ENCODE measurements at regions not wholly inside any gene's neighbourhood (a gene's known extent, or its start where the extent isn't known, plus 50 kb on each side); places are given as distances from the start of the nearest gene placed in this dataset.

DNA sequence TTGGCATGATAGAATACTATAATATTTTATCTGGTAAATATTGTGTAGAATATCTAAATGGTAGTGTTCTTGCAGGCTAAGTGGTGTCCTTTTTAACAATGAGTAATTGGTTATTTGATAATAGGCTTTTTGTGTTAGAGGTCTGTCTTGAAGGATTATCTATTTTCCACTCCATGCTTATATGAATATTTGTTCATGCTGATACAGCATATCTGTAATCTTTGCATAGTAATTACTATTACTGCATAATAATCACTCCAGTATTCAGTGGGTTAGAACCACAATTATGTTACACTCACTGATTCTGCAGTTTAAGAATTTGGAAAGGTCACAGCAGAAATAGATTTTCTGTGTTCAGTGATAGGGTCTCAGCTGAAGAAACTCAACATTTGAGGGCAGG is 1229.9 kb downstream of the MAT2B start:
- POLR2A ChIA-PET = no interaction called here
- H3K27ac Mint-ChIP-seq = no peak overlapping the region
- DNase-seq (no peak), ATAC-seq (ENCODE audit: low read depth) (no peak)
- H3K4me3 Mint-ChIP-seq = no peak overlapping the region
- no peaks in the 10 kb centered on the region for H3K4me1 Mint-ChIP-seq
- no peaks in the 10 kb centered on the region for H3K36me3 Mint-ChIP-seq
- H3K27me3 Mint-ChIP-seq = no peaks in the 10 kb centered on the region
- H3K9me3 Mint-ChIP-seq = no peaks in the 10 kb centered on the region

DNA sequence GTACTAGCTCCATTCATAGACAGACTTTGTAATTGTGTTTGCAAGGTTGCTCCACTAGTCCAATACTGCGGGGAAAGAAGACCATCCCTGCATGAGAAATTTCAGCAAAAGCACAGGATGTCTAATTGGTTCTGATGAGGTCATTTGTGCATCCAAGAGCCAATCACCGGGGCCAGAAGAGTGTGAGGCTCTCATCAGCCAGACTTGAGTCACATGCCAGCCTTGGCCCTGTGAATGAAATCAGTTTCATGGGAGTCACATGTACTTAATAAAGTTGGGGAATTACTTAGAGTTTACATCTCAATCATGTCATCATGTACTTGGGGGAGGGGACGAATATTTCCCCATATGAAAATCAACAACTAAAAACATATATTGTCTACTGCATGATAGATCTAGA is 1236.0 kb downstream of the MAT2B start:
- H3K27me3 Mint-ChIP-seq = no peaks in the 10 kb centered on the region
- no peak overlapping the region for H3K4me3 Mint-ChIP-seq
- H3K9me3 Mint-ChIP-seq = no peaks in the 10 kb centered on the region
- POLR2A ChIA-PET = no interaction called here
- peaks cover 2% of the 10 kb centered on the region for H3K4me1 Mint-ChIP-seq
- H3K36me3 Mint-ChIP-seq = no peaks in the 10 kb centered on the region
- no peak for DNase-seq
- no peak overlapping the region for H3K27ac Mint-ChIP-seq
- ATAC-seq (ENCODE audit: low read depth) = no peak

DNA sequence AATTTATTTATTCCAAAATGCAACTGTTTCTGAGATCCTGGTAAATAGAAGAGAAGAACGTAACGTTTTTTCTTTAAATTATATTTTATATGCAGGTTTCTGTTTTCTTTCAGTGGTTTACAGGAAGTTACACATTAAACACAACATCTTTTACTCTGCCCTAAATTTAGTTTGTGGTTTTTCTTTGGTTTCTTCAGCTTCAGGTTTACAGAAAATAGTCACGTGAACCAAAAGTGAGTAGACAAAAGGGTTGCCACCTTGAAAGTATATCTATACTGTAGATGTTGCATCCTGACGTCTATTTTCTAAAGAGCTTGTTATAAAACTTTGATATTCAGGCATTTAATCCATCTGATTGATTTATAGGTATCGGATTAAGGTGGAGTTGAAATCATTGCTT is 1236.6 kb downstream of the MAT2B start:
- ATAC-seq (ENCODE audit: low read depth) (no peak), DNase-seq (no peak)
- Mint-ChIP-seq H3K27me3 (no peaks in the 10 kb centered on the region), H3K4me3 (no peak overlapping the region), H3K9me3 (no peaks in the 10 kb centered on the region), H3K4me1 (peaks cover 2% of the 10 kb centered on the region), H3K36me3 (no peaks in the 10 kb centered on the region), H3K27ac (no peak overlapping the region)
- POLR2A ChIA-PET = no interaction called here

DNA sequence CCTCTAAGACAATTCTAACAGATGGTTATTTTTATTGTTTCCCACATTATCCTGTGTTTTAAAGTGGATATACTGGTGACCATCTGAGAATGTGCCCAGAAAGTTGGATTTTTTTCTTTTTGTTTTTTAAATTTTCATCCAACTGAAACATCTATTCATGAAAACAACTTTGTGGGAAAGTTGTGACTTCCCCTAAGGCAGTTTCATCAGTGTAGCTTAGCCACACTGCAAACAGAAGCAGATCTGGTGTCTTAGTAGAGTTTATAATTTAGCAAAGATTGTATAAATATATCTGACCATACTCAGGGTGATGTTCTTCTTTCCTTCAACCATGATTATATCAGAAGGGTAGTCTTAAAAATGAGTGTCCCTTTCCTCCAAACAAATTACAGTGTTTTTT is 1241.3 kb downstream of the MAT2B start:
- no peak for DNase-seq
- no peaks in the 10 kb centered on the region for H3K9me3 Mint-ChIP-seq
- no peak overlapping the region for H3K4me3 Mint-ChIP-seq
- no peaks in the 10 kb centered on the region for H3K27me3 Mint-ChIP-seq
- H3K36me3 Mint-ChIP-seq = no peaks in the 10 kb centered on the region
- ATAC-seq (ENCODE audit: low read depth) = no peak
- POLR2A ChIA-PET = no interaction called here
- H3K4me1 Mint-ChIP-seq = peaks cover 2% of the 10 kb centered on the region
- H3K27ac Mint-ChIP-seq = no peak overlapping the region

DNA sequence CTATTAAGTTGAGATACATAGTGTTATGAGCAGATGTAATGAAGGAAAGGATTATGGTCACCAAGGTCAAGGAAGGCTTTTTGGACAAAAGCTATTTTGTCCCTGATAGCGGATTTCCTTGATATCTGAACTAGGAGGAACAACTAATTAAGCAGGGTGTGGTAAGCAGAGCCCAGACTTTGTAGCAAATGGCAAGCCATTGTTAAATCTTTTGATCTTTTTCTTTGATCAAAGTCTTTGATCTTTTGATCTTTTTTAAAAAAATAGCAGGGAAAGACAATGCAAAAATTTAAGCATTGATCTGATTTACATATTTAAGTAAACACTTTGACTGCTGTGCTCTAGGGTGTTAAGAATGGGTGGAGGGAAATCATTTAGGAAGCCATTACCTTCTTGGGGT is 1242.0 kb downstream of the MAT2B start:
- ATAC-seq (ENCODE audit: low read depth) (no peak), DNase-seq (no peak)
- no peaks in the 10 kb centered on the region for H3K27me3 Mint-ChIP-seq
- no peak overlapping the region for H3K27ac Mint-ChIP-seq
- H3K36me3 Mint-ChIP-seq = no peaks in the 10 kb centered on the region
- H3K9me3 Mint-ChIP-seq = no peaks in the 10 kb centered on the region
- POLR2A ChIA-PET = no interaction called here
- H3K4me3 Mint-ChIP-seq = no peak overlapping the region
- H3K4me1 Mint-ChIP-seq = no peaks in the 10 kb centered on the region

DNA sequence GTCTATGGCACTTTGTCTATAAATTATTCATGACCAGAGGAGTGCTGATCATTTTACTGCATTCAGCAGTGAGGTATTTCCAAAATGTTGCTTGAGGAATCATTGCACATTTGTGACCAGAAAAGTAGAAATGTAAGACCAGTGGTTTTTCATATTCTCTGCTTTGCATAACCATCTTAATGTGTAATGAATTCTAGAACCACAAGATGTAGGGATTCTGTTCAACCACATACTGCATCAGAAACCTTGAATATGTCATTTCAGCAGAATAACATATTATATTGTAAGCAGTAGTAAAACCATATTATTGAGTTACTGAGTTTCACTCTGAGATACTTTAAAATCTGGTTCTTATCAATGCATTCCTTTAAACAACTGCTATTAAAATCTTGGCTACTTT is 1243.4 kb downstream of the MAT2B start:
- Mint-ChIP-seq H3K36me3 (no peaks in the 10 kb centered on the region), H3K4me1 (no peaks in the 10 kb centered on the region), H3K9me3 (no peaks in the 10 kb centered on the region), H3K27me3 (no peaks in the 10 kb centered on the region), H3K4me3 (no peak overlapping the region), H3K27ac (no peak overlapping the region)
- DNase-seq = no peak
- POLR2A ChIA-PET = no interaction called here
- no peak for ATAC-seq (ENCODE audit: low read depth)

DNA sequence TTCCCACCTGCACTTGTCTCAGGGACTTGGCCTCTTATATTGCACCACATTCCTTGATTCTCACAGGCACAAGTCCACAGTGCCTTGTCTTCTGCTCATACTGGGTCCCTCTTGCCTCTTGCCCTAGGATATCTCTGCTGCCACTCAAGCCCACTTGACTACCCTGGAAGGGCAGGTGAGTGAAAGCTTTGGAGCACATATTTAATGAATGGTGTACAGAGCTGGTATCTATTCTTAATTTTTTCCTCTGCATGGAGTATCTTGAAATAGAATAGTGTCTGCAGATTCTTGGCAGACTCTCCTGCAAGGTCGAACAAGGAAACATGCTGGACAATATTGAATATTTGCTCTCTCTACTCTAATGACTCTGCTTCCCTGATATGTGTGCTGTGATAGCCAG is 1248.0 kb downstream of the MAT2B start:
- no peak overlapping the region for H3K4me3 Mint-ChIP-seq
- no peak for DNase-seq
- H3K27me3 Mint-ChIP-seq = no peaks in the 10 kb centered on the region
- POLR2A ChIA-PET = no interaction called here
- H3K36me3 Mint-ChIP-seq = no peaks in the 10 kb centered on the region
- no peak for ATAC-seq (ENCODE audit: low read depth)
- no peaks in the 10 kb centered on the region for H3K9me3 Mint-ChIP-seq
- no peak overlapping the region for H3K27ac Mint-ChIP-seq
- no peaks in the 10 kb centered on the region for H3K4me1 Mint-ChIP-seq

DNA sequence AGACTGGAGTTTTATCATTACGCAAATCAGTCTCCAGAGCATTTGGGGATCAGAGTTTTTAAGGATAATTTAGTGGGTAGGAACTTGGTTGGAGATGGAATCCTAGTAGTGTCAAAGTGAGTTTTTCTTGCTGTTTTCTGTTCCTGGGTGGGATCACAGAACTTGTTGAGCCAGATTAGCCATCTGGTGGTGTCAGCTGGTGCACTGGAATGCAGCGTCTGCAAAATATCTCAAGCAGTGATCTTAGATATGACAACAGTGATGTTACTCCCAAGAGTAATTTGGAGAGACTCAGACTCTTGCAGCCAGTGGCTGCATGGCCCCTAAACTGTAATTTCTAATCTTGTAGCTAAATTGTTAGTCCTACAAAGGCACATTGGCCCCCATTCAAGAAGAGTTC is 1257.8 kb downstream of the MAT2B start:
- DNase-seq = no peak
- H3K4me1 Mint-ChIP-seq = no peaks in the 10 kb centered on the region
- no peak for ATAC-seq (ENCODE audit: low read depth)
- H3K9me3 Mint-ChIP-seq = peaks cover 6% of the 10 kb centered on the region
- H3K36me3 Mint-ChIP-seq = no peaks in the 10 kb centered on the region
- H3K27me3 Mint-ChIP-seq = no peaks in the 10 kb centered on the region
- POLR2A ChIA-PET = no interaction called here
- H3K4me3 Mint-ChIP-seq = no peak overlapping the region
- no peak overlapping the region for H3K27ac Mint-ChIP-seq

DNA sequence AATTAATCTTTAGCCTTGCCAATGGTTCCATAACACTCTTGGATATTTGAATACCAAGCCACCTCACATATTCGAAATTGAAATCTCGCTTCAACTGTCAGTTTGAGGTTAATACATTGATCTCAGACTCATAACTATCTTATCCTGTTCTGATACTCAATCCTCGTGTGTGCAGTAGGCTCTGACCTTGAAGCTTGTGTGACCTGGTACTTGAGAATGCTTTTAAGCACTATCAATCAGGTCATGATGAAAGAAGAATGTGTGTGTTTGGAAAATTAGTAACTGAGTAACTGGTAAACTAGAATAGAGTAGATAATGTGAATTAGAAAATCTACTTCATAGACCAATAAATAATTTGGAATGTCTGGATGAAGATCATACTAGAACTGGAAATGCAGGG is 1266.7 kb downstream of the MAT2B start:
- Mint-ChIP-seq H3K4me3 (no peak overlapping the region), H3K36me3 (no peaks in the 10 kb centered on the region), H3K4me1 (no peaks in the 10 kb centered on the region), H3K27me3 (no peaks in the 10 kb centered on the region), H3K9me3 (peaks cover 9% of the 10 kb centered on the region), H3K27ac (no peak overlapping the region)
- DNase-seq (no peak), ATAC-seq (ENCODE audit: low read depth) (no peak)
- POLR2A ChIA-PET = no interaction called here

DNA sequence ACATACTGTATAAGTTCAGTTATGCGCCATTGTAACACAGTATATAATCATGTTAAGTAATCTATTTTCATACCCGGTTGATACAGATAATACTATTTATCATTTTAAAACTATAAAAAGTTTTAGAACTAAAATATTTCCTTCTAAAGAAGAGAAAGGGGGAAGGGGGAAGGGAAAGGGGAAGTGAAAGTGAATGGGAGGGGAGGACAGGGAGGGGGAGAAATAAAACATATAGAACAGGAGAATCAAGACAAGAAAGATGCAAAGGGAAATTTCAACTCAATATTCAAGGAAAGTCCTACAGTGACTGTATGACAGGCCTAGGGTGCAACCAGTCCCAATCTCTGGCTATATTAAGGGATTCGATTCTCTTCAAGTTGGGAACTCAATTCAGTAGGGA is 1278.8 kb downstream of the MAT2B start:
- no peak overlapping the region for H3K27ac Mint-ChIP-seq
- H3K36me3 Mint-ChIP-seq = no peaks in the 10 kb centered on the region
- H3K9me3 Mint-ChIP-seq = no peaks in the 10 kb centered on the region
- no peaks in the 10 kb centered on the region for H3K27me3 Mint-ChIP-seq
- POLR2A ChIA-PET = no interaction called here
- H3K4me1 Mint-ChIP-seq = no peaks in the 10 kb centered on the region
- DNase-seq = no peak
- ATAC-seq (ENCODE audit: low read depth) = no peak
- H3K4me3 Mint-ChIP-seq = no peak overlapping the region

DNA sequence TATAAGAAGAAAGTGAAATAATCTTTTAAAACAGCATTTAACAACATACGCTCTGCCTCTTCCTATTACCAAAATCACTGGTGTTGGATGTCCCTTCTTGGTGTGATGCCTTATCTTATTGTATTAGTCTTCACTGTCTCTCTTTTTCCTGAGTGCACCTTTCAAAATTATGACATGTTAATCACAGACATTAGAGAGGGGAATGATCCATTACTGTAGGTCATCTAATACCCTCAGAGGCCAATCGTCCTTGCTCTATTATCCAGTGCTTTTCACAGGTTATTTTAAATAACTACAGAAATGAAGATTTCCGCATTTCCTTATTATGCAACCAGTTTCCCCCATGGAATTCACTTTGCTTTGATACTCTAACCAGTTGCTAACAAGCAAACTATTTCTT is 1292.7 kb downstream of the MAT2B start:
- ATAC-seq (ENCODE audit: low read depth) (no peak), DNase-seq (no peak)
- POLR2A ChIA-PET = no interaction called here
- Mint-ChIP-seq H3K36me3 (no peaks in the 10 kb centered on the region), H3K27ac (no peak overlapping the region), H3K9me3 (no peaks in the 10 kb centered on the region), H3K4me3 (no peak overlapping the region), H3K27me3 (no peaks in the 10 kb centered on the region), H3K4me1 (no peaks in the 10 kb centered on the region)

DNA sequence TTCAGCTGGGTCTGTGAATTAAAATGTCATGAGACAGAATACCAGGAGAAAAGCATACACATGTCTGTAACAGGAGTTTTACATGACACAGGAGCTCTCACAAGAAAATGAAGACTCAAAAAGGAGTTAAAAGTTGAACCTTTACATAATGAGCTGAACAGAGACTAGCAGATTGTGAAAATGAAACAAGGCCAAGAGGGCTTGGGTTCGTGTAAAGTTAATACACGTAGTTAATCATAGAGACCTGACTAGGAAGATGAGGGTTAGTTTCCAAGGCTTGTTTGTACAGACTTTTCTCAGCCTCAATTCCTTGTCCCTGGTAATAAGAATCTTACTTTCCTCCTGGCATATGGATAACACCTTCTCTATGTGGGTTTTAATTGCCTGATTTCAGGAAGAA is 1294.0 kb downstream of the MAT2B start:
- Mint-ChIP-seq H3K27ac (no peak overlapping the region), H3K4me1 (no peaks in the 10 kb centered on the region), H3K27me3 (no peaks in the 10 kb centered on the region), H3K4me3 (no peak overlapping the region), H3K9me3 (no peaks in the 10 kb centered on the region), H3K36me3 (no peaks in the 10 kb centered on the region)
- no peak for ATAC-seq (ENCODE audit: low read depth)
- POLR2A ChIA-PET = no interaction called here
- no peak for DNase-seq

DNA sequence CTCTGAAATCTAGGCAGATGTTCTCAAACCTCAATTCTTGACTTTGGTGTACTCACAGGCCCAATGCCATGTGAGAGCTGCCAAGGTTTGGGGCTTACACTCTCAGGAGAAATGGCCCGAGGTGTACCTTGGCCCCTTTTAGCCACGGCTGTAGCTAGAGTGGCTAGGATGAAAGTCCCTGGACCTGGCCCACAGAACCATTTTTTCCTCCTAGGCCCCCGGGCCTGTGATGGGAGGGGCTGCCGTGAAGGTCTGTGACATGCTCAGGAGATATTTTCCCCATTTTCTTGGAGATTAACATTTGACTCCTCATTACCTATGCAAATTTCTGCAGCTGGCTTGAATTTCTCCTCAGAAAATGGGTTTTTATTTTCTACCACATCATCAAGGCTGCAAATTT is 1296.5 kb downstream of the MAT2B start:
- H3K27me3 Mint-ChIP-seq = no peaks in the 10 kb centered on the region
- H3K4me1 Mint-ChIP-seq = no peaks in the 10 kb centered on the region
- ATAC-seq (ENCODE audit: low read depth) (no peak), DNase-seq (no peak)
- H3K4me3 Mint-ChIP-seq = no peak overlapping the region
- no peaks in the 10 kb centered on the region for H3K9me3 Mint-ChIP-seq
- no peak overlapping the region for H3K27ac Mint-ChIP-seq
- no peaks in the 10 kb centered on the region for H3K36me3 Mint-ChIP-seq
- POLR2A ChIA-PET = no interaction called here

DNA sequence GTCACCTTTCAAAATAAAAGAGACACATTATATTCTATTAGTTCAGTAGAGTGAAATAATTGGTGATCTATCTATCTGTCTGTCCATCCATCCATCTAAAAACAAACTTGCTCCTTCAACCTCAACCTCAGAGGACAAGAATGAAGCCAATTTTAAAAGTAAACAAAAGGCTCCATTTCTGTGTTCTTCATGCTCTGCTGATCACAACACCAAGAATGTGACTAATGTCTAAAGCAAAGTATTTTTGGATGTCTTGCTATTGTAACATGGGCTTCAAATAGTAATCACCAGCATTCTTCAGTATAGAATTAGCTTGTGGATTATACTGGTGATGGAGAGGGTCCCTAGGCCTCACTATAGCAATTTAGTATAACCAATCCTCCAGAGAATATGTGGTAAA is 1304.4 kb downstream of the MAT2B start:
- Mint-ChIP-seq H3K4me3 (no peak overlapping the region), H3K27me3 (no peaks in the 10 kb centered on the region), H3K36me3 (no peaks in the 10 kb centered on the region), H3K27ac (no peak overlapping the region), H3K4me1 (no peaks in the 10 kb centered on the region), H3K9me3 (no peaks in the 10 kb centered on the region)
- POLR2A ChIA-PET = no interaction called here
- ATAC-seq (ENCODE audit: low read depth) (no peak), DNase-seq (no peak)

DNA sequence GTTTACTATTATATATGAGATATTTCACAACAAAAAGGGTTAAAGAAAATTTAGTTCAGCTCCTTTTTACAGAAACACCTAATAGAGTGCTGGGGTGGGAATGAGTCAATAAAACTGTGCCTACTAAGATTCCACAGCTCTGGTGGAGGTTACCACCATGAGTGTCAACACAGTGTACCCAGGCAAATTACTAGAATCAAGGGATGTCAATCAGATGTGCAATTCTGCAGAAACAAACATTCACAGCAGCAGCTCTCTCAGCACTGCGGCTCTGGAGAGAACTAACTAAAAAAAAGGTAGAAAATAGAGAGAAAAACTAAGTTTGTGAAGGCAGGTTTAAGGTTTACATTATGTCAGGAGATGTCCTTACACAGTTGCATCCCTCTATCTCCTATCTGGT is 1313.0 kb downstream of the MAT2B start:
- no peaks in the 10 kb centered on the region for H3K36me3 Mint-ChIP-seq
- H3K27ac Mint-ChIP-seq = no peak overlapping the region
- no peak for ATAC-seq (ENCODE audit: low read depth)
- H3K27me3 Mint-ChIP-seq = no peaks in the 10 kb centered on the region
- H3K4me3 Mint-ChIP-seq = no peak overlapping the region
- no peaks in the 10 kb centered on the region for H3K9me3 Mint-ChIP-seq
- no peak for DNase-seq
- no peaks in the 10 kb centered on the region for H3K4me1 Mint-ChIP-seq
- POLR2A ChIA-PET = no interaction called here

Measured in activated naive CD8-positive, alpha-beta T cell treated with anti-CD3 and anti-CD28 coated beads, Interleukin-2, amount 10 ng/mL, durations not matched to agents 7 days and 5 days (primary cell).